ENCODE measurements at regions not wholly inside any gene's neighbourhood (a gene's known extent, or its start where the extent isn't known, plus 50 kb on each side); places are given as distances from the start of the nearest gene placed in this dataset.
"Not testable (repeated sequence)": the region's sequence is repeated elsewhere in the genome, so short reads cannot be mapped to it uniquely, and the experiment has no call there.

DNA sequence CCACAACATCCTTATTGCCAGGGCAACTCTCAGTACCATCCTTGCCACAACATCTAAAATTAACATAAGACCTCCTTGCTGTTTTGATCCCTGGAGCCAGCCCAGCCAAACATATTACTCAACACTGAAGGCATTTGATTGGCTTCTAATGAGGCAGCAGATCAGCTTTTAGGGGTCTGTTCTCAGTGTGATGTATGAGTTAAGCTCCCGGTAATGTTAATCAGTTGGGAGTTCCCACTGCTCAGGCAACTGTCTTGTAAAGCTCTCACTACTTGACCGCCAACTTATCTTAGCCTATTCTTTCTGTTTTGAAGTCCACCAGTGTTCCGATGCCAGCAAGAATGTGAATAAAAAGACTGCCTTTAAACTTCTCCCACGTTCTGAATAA, 158.9 kb downstream of the FOXB1 start:
- TF ChIP-seq, protein P1, sequence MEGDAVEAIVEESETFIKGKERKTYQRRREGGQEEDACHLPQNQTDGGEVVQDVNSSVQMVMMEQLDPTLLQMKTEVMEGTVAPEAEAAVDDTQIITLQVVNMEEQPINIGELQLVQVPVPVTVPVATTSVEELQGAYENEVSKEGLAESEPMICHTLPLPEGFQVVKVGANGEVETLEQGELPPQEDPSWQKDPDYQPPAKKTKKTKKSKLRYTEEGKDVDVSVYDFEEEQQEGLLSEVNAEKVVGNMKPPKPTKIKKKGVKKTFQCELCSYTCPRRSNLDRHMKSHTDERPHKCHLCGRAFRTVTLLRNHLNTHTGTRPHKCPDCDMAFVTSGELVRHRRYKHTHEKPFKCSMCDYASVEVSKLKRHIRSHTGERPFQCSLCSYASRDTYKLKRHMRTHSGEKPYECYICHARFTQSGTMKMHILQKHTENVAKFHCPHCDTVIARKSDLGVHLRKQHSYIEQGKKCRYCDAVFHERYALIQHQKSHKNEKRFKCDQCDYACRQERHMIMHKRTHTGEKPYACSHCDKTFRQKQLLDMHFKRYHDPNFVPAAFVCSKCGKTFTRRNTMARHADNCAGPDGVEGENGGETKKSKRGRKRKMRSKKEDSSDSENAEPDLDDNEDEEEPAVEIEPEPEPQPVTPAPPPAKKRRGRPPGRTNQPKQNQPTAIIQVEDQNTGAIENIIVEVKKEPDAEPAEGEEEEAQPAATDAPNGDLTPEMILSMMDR (IDR thresholded peaks at IDR 0.05) = no peak
- H3K27me3 ChIP-seq = peaks cover 0 to 7% of the 10 kb centered on the region in 2 donors
- H3K4me3 ChIP-seq = no peak overlapping the region
- intact Hi-C loops (cut with DNase I; ENCODE audit: low total_unique reads) = no loop called here
- no peak overlapping the region for H3K27ac ChIP-seq
- H3K4me1 ChIP-seq = no peaks in the 10 kb centered on the region
- DNase-seq = no peak
- H3K9me3 ChIP-seq = no peaks in the 10 kb centered on the region
- H3K36me3 ChIP-seq = no peaks in the 10 kb centered on the region

DNA sequence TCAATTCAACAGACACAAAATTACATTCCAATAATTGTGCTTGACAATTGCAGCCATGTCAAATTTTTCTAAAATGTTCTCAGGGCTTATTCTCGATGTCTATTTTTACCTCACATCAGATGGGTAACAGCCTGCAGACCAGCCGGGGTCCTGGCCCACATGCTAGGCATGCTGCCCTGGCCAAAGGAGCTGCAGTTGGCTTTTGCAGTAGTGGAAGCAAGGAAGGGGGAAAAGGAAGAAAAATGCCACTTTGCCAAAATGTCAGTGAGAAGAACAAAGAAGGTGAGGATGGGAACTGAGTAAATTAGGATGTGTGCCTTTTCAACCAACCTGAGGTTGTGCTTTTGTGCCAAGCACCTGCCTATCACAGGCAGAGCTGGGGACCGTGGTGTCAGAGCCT, 161.0 kb downstream of the FOXB1 start:
- intact Hi-C loops (cut with DNase I; ENCODE audit: low total_unique reads) = no loop called here
- Histone ChIP-seq H3K4me3 (no peak overlapping the region), H3K4me1 (no peaks in the 10 kb centered on the region), H3K9me3 (no peaks in the 10 kb centered on the region), H3K36me3 (no peaks in the 10 kb centered on the region), H3K27ac (no peak overlapping the region), H3K27me3 (peaks cover 0 to 7% of the 10 kb centered on the region in 2 donors)
- no peak for DNase-seq
- TF ChIP-seq, protein P1 (IDR thresholded peaks at IDR 0.05) = no peak

DNA sequence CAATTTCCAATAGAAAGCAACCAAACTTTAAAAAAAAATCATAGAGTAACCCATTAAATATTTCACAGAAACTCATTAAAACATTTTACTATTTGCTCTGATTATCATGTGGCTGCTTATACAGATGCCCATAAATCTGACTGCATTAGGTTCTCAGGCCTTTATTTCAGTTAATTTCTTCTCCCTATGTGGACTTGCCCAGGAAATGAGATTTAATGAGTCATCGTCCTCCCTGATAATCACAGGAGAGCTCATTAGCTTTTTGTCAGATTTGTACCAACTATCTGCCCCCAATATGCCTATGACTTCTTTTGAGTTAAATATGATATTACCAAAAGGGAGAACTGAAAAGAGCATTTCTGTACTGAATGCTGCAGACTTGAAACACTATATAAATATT, 168.0 kb downstream of the FOXB1 start:
- no peaks in the 10 kb centered on the region for H3K9me3 ChIP-seq
- no peak overlapping the region for H3K4me3 ChIP-seq
- no peak for DNase-seq
- H3K36me3 ChIP-seq = no peaks in the 10 kb centered on the region
- intact Hi-C loops (cut with DNase I; ENCODE audit: low total_unique reads) = no loop called here
- TF ChIP-seq, protein P1 (IDR thresholded peaks at IDR 0.05) = no peak
- H3K4me1 ChIP-seq = no peaks in the 10 kb centered on the region
- no peak overlapping the region for H3K27ac ChIP-seq
- no peaks in the 10 kb centered on the region for H3K27me3 ChIP-seq

DNA sequence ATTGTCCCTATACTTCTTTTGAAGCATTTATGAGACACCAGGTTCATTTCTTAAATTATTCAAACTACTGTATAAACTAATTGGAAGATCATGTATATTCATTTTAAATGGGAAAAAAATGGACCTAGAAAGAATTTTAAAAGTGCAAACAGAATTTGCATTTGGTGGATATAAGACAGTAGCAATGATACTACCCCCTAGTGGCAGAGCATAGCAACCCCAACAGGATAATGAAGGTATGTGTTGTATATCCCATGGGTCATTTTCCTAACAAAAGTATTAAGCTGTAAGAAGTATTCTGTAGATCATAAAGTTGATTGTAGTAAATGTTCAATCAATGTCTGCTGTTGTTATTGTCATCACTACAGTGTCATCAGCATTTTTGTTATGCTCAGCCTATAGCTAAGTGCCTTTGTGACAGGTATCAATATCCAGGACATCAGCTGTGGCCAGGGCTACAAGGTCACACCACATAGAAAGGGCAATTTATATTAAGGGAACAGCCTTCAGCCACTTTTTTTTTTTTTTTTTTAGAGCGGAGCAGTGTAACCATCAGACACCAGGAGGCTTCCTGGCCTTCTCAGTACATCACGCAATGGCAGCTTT, 175.8 kb downstream of the FOXB1 start:
- intact Hi-C loops (cut with DNase I; ENCODE audit: low total_unique reads) = no loop called here
- no peaks in the 10 kb centered on the region for H3K4me1 ChIP-seq

GRCh38 chr15:60181957-60182356, 177.8 kb downstream of the FOXB1 start:
- H3K4me3 ChIP-seq; H3K27ac ChIP-seq; H3K4me1 ChIP-seq; H3K9me3 ChIP-seq; intact Hi-C loops (cut with DNase I; ENCODE audit: low total_unique reads); H3K27me3 ChIP-seq; H3K36me3 ChIP-seq; DNase-seq: not testable (repeated sequence)

More for the DNA sequence above, 175.8 kb downstream of the FOXB1 start:
- DNase-seq = no peak
- TF ChIP-seq, protein P1 (IDR thresholded peaks at IDR 0.05) = peak; percentile 39 to 47
- no peak overlapping the region for H3K27ac ChIP-seq
- H3K4me3 ChIP-seq = no peak overlapping the region
- no peaks in the 10 kb centered on the region for H3K27me3 ChIP-seq
- H3K36me3 ChIP-seq = no peaks in the 10 kb centered on the region
- H3K9me3 ChIP-seq = no peaks in the 10 kb centered on the region

GRCh38 chr15:60183366-60183765, 179.3 kb downstream of the FOXB1 start:
- Histone ChIP-seq H3K9me3 (no peaks in the 10 kb centered on the region), H3K27ac (no peak overlapping the region), H3K4me1 (no peaks in the 10 kb centered on the region), H3K4me3 (no peak overlapping the region), H3K27me3 (peaks cover 0 to 4% of the 10 kb centered on the region in 2 donors), H3K36me3 (no peaks in the 10 kb centered on the region)
- DNase-seq = no peak
- intact Hi-C loops (cut with DNase I; ENCODE audit: low total_unique reads) = no loop called here
- TF ChIP-seq, protein P1 (IDR thresholded peaks at IDR 0.05) = no peak
